Endothelial cell of umbilical vein (primary cell): ENCODE measurements at regions not wholly inside any gene's neighbourhood (a gene's known extent, or its start where the extent isn't known, plus 50 kb on each side); places are given as distances from the start of the nearest gene placed in this dataset.
A peak's percentile ranks its signal among the peaks of the same experiment; 100 is the strongest.

ENCODE experiments used
- BruUV-seq: library from RNA; stranded (reverse); fragments of 400-500 nt; replicated peaks from 2 replicates; lab custom pipeline; 2021; lab: Mats Ljungman, UMichigan
- CTCF ChIA-PET: fragments of 300-600, 350-600 bp; sonication (Branson Sonifier 250); formaldehyde crosslinking; loops from one replicate; lab custom pipeline; 2021; ENCODE audit warnings: antibody characterized with exemption, inconsistent platforms; lab: Charles Lee
- POLR2A ChIA-PET: fragments of 300-600, 350-600 bp; sonication (Branson Sonifier 250); formaldehyde crosslinking; loops from one replicate; lab custom pipeline; 2021; ENCODE audit warnings: antibody characterized with exemption, inconsistent platforms; lab: Charles Lee
- DNase-seq: peaks from one replicate; pipeline ENCODE4 v3.0.0-alpha.2; 2011; ENCODE audit warnings: low read depth, low spot score
- FAIRE-seq: peaks from 2 replicates; lab custom pipeline; 2011; peaks lifted over from hg19 to GRCh38; lab: Jason Lieb, UNC
- H2AFZ ChIP-seq: 2 replicates; pipeline ENCODE4 v1.6.0; 2012; ENCODE audit warnings: low read depth, low read length, control low read depth, inconsistent platforms
- H3K27ac ChIP-seq: 2 replicates; pipeline ENCODE4 v1.5.1; 2011; ENCODE audit warnings: low read depth, mild to moderate bottlenecking, control low read depth, low read length, moderate library complexity; ENCODE audit not compliant: insufficient read depth
- H3K27me3 ChIP-seq, 2 experiments: 2 replicates each; pipeline versions ENCODE4 v1.6.0 to v1.6.1; 2011; ENCODE audit warnings: low read length in 2 of 2, mixed read lengths in 1 of 2; ENCODE audit not compliant: control insufficient read depth in 2 of 2, insufficient read depth in 2 of 2
- H3K36me3 ChIP-seq, 2 experiments: 2 replicates in 1 of 2; 3 replicates in 1 of 2; pipeline ENCODE4 v1.5.1; 2011; ENCODE audit warnings: low read length in 2 of 2, mild to moderate bottlenecking in 1 of 2, moderate library complexity in 1 of 2; ENCODE audit not compliant: control insufficient read depth in 2 of 2, insufficient read depth in 2 of 2; ENCODE audit errors: extremely low read depth in 1 of 2
- H3K4me1 ChIP-seq: 3 replicates; pipeline ENCODE4 v1.5.1; 2011; ENCODE audit warnings: mild to moderate bottlenecking, low read length; ENCODE audit not compliant: control insufficient read depth, insufficient read depth; ENCODE audit errors: extremely low read depth
- H3K4me2 ChIP-seq: 2 replicates; pipeline ENCODE4 v1.6.1; 2011; ENCODE audit warnings: low read length, control low read depth, mixed read lengths; ENCODE audit not compliant: insufficient read depth
- H3K4me3 ChIP-seq, 3 experiments: fragments of 200-600 bp in 1 of 3; sonication (generic), shearing (Covaris generic) in 1 of 3; replicated peaks in 1 of 3; 2 replicates each; pipeline ENCODE4 v1.5.1; 2011 to 2016; ENCODE audit warnings: control low read depth in 3 of 3, low read length in 3 of 3, mild to moderate bottlenecking in 2 of 3, inconsistent platforms in 1 of 3, low read depth in 1 of 3, moderate library complexity in 1 of 3; ENCODE audit not compliant: insufficient read depth in 1 of 3
- H3K79me2 ChIP-seq: 2 replicates; pipeline ENCODE4 v1.6.0; 2012; ENCODE audit warnings: low read length, inconsistent platforms; ENCODE audit not compliant: control insufficient read depth, insufficient read depth
- H3K9ac ChIP-seq: replicated peaks from 2 replicates; pipeline ENCODE3; 2011; ENCODE audit warnings: low read length, control low read depth; ENCODE audit not compliant: insufficient read depth; ENCODE audit errors: extremely low read depth
- H3K9me1 ChIP-seq: replicated peaks from 3 replicates; pipeline ENCODE4 v1.6.0; 2011; ENCODE audit warnings: mild to moderate bottlenecking, low read length; ENCODE audit not compliant: control insufficient read depth, insufficient read depth; ENCODE audit errors: extremely low read depth
- H3K9me3 ChIP-seq: replicated peaks from 2 replicates; pipeline ENCODE4 v1.5.1; 2012; ENCODE audit warnings: low read length, inconsistent platforms; ENCODE audit not compliant: control insufficient read depth, insufficient read depth
- H4K20me1 ChIP-seq: replicated peaks from 2 replicates; pipeline ENCODE3; 2011; ENCODE audit warnings: mild to moderate bottlenecking, low read length; ENCODE audit not compliant: control insufficient read depth, insufficient read depth; ENCODE audit errors: extremely low read depth
- FOS ChIP-seq: IDR thresholded peaks from 2 replicates; pipeline ENCODE4 v1.6.1; 2011; ENCODE audit warnings: mild to moderate bottlenecking, low read length, moderate library complexity, borderline replicate concordance; ENCODE audit not compliant: insufficient read depth
- JUN ChIP-seq: IDR thresholded peaks from 2 replicates; pipeline ENCODE4 v1.6.1; 2011; ENCODE audit warnings: borderline replicate concordance, low read depth; ENCODE audit not compliant: insufficient read length, insufficient read depth
- MYC ChIP-seq: IDR thresholded peaks from one replicate; pipeline ENCODE4 v1.6.1; 2011; ENCODE audit warnings: mild to moderate bottlenecking, low read depth, low read length
- dilution Hi-C: fragments of 300-500 bp; cut with MboI; formaldehyde crosslinking; loops from one replicate; pipeline ENCODE4 v1.15.0; 2019; ENCODE audit warnings: low sequenced_read_pairs; ENCODE audit not compliant: extremely low pct_ligation_motif_present
- intact Hi-C: fragments of 100-400 bp; cut with micrococcal nuclease; formaldehyde crosslinking; loops from one replicate; pipeline ENCODE4 v1.10.0; 2022
- TF ChIP-seq, protein P1 (sequence below), 2 donors: IDR thresholded peaks; 1 replicate in 1 of 2; 2 replicates in 1 of 2; pipeline ENCODE4 v1.5.1; 2011; ENCODE audit warnings: low read length in 2 of 2, mild to moderate bottlenecking in 2 of 2, moderate library complexity in 2 of 2, control low read depth in 1 of 2, inconsistent platforms in 1 of 2, low read depth in 1 of 2; ENCODE audit not compliant: insufficient read depth in 1 of 2; ENCODE audit errors: extremely low read depth in 1 of 2

DNA sequence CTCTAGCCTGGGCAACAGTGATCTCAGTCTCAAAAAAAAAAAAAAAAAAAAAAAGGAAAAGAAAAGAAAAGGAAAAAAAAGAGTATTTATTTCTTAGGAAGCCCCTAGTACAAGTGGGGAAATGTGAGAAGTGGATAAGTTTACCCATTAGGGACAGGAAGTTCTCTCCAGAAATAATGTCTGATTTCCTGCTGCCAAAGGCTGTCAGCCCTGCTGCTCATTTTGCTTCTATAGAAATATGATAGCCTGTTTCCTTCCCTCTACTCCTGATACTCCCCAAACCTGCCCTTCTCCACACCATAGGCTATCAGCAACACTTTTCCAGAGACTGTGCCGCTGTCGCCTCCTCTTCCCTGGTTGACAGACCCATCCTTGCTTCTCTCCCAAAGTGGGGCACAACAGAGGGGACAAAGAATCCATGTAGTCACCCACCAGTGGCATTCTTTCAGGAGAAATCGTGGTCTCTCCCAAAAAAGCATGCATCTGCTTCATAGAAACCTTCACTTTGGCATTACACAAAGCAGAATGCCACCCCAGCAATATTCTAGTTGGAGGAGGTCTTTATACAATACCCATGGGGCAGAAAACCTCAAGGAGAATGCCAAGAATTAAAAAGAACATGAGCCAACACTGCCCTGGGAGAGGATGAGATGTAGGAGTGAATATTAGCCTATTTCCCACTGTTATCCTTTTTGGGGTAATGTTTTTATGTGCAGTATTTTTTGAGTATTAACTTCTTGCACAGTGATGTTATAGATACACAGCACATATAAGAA is 166.3 kb upstream of the NR5A2 start:
- CTCF ChIA-PET = no interaction called here
- H2AFZ ChIP-seq = peak overlapping the region; percentile 1
- intact Hi-C loops (no loop called here), dilution Hi-C loops (no loop called here)
- H3K4me1 ChIP-seq = peaks cover 35% of the 10 kb centered on the region
- no peaks in the 10 kb centered on the region for H3K9me3 ChIP-seq
- no peaks in the 10 kb centered on the region for H4K20me1 ChIP-seq
- FAIRE-seq = no peak
- no peak for DNase-seq
- H3K27me3 ChIP-seq = no peaks in the 10 kb centered on the region
- H3K4me2 ChIP-seq = no peak overlapping the region
- no TSS peak for BruUV-seq
- no peaks in the 10 kb centered on the region for H3K36me3 ChIP-seq
- H3K9ac ChIP-seq = no peak overlapping the region
- POLR2A ChIA-PET = interaction anchor here (0.7 kb wide), 1 partner anchor 582 kb away, joined by 5 read pairs; no protein-coding TSS in a partner anchor
- H3K4me3 ChIP-seq = no peak overlapping the region
- no peak for TF ChIP-seq MYC
- TF ChIP-seq, protein P1, sequence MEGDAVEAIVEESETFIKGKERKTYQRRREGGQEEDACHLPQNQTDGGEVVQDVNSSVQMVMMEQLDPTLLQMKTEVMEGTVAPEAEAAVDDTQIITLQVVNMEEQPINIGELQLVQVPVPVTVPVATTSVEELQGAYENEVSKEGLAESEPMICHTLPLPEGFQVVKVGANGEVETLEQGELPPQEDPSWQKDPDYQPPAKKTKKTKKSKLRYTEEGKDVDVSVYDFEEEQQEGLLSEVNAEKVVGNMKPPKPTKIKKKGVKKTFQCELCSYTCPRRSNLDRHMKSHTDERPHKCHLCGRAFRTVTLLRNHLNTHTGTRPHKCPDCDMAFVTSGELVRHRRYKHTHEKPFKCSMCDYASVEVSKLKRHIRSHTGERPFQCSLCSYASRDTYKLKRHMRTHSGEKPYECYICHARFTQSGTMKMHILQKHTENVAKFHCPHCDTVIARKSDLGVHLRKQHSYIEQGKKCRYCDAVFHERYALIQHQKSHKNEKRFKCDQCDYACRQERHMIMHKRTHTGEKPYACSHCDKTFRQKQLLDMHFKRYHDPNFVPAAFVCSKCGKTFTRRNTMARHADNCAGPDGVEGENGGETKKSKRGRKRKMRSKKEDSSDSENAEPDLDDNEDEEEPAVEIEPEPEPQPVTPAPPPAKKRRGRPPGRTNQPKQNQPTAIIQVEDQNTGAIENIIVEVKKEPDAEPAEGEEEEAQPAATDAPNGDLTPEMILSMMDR (IDR thresholded peaks at IDR 0.05; ENCODE audit: extremely low read depth in 1 of 2, insufficient read depth in 1 of 2, low read depth in 1 of 2, low read length in 2 of 2) = no peak
- TF ChIP-seq FOS = no peak
- TF ChIP-seq JUN = no peak
- no peak overlapping the region for H3K27ac ChIP-seq
- H3K9me1 ChIP-seq = no peaks in the 10 kb centered on the region
- no peaks in the 10 kb centered on the region for H3K79me2 ChIP-seq

DNA sequence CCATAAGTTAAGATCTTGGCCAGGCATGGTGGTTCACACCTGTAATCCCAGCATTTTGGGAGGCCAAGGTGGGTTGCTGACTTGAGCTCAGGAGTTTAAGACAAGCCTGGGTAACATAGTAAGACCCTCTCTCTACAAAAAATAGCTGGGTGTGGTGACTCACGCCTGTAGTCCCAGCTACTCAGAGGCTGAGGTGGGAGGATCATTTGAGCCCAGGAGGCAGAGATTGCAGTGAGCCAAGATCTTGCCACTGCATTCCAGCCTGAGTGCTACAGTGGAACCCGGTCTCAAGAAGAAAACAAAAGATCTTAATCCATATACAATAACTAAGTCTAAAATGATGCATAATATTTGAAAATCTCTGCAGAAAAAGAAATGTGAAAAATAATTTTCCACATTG is 165.5 kb upstream of the NR5A2 start:
- no TSS peak for BruUV-seq
- Histone ChIP-seq H3K9me3 (no peaks in the 10 kb centered on the region), H3K27ac (no peak overlapping the region), H3K4me2 (no peak overlapping the region), H3K4me3 (no peak overlapping the region), H3K9ac (no peak overlapping the region), H4K20me1 (no peaks in the 10 kb centered on the region), H3K27me3 (no peaks in the 10 kb centered on the region), H3K9me1 (no peaks in the 10 kb centered on the region), H2AFZ (no peak overlapping the region), H3K79me2 (no peaks in the 10 kb centered on the region), H3K4me1 (peaks cover 27% of the 10 kb centered on the region), H3K36me3 (no peaks in the 10 kb centered on the region)
- ChIA-PET POLR2A (no interaction called here), CTCF (no interaction called here)
- FAIRE-seq = no peak
- intact Hi-C loops (no loop called here), dilution Hi-C loops (no loop called here)
- no peak for TF ChIP-seq FOS
- no peak for DNase-seq
